Left kidney (tissue), 1 donor: ENCODE measurements at regions not wholly inside any gene's neighbourhood (a gene's known extent, or its start where the extent isn't known, plus 50 kb on each side); places are given as distances from the start of the nearest gene placed in this dataset.

ENCODE experiments used
- DNase-seq: peaks from one replicate; pipeline ENCODE4 v3.0.0-alpha.2; 2013

DNA sequence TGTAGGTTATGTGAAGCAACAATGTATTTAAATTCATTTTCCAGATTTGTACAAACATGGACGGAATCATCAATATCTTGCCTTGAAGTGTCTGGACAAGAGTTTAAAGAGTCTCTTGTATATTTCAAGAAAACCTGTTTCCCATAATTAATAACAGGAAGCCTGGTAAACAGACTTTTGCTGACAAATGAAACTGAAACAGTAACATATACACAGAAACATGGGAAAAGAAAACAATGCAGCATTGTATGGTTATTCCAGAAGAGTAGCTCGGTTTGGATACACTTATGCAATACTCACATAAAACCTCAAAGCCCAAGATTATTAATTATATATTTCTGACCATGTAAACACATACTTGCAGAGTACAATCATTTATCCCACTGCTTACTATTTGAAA lies 265.5 kb downstream of the PTPRC start:
- DNase-seq: no peak

DNA sequence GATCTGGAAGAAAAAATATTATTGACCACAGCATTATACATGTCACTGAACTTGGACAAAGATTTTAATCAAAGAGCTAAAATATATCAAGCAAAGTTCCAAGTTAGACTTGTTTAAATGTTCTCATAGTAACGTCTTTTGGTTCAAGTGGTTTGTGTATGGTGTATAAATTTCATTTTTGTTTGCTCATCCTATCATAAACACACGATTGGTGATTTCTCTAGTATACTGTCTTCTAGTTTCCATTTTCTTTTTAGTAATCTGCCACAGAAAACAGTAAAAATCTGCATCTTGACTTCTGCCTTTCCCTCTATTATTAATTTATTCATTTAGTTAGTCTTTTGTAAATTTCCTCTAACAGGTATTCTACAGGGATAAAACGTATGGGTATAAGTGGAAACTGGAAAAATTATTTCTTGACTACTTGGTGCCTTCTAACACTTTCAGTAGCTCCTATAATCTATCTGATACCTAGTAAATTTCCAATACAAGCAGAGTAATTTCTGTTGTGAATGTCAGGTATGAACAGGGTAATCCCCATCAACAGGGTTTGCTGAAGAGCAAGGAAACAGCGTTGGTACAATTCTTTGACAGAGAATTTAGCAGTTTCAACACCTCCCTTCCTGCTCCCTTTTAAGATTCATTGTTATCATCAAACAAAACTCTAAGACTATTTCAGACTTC lies 268.0 kb downstream of the PTPRC start:
- no peak for DNase-seq

- no peak for DNase-seq
Measured at GRCh38 chr1:198907423-198907746, 268.5 kb downstream of the PTPRC start.

GRCh38 chr1:198908995-198909394 lies 270.2 kb downstream of the PTPRC start:
- no peak for DNase-seq

DNA sequence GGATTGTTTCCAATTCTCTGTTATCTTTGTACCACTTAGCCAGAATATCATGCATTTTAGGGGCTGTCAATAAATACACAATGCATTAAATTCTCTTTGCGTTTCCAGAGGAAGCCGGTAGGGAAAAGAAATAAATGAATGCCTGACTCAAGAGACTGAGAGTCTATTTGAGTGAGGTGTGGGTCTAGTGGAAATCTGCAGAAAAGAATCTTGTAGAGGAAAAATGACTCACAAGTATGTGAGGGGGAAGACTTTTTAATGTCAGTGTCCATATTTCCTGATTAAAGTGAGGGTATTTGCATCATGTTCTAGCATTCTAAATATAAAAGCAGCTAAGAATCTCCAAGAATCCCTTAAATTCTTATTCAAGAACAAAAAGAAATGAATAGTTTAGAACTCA lies 271.1 kb downstream of the PTPRC start:
- no peak for DNase-seq

- no peak for DNase-seq
Measured at GRCh38 chr1:198910816-198911215, 272.0 kb downstream of the PTPRC start.

DNA sequence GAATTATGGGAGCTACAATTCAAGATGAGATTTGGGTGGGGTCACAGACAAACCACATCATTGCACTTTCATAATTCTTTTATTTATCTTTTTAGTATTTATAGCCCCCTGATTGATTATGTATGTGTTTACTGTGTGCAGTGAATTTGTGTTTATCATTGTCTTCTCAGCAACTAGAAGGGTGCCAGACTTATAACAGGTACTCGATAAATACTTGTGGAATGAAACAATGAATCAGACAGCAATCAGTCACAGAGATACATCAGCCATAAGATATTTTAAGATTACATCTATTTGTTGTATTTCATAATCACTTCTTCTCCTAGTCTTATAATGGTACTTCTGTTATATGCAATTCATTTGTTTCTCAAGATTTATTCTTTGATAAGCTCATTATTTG lies 273.2 kb downstream of the PTPRC start:
- DNase-seq: no peak

DNA sequence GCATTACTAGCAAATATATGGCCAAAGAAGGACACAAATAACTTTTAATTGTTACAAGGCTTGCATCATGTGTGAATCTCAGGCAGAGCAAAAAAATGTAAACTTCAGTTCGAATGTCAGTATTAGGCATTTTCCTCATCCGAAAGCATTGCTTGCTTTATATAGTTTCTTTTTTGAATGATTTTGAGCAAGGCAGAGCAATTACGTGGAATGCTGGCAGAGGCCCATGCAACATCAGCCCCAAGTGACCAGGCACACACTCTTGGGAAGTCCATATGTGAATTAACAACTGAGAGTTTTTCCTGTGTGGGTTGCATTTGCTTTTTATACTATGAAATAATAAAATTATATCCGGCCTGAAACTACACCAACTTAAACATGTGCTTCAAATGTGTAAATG lies 274.8 kb downstream of the PTPRC start:
- DNase-seq: no peak

DNA sequence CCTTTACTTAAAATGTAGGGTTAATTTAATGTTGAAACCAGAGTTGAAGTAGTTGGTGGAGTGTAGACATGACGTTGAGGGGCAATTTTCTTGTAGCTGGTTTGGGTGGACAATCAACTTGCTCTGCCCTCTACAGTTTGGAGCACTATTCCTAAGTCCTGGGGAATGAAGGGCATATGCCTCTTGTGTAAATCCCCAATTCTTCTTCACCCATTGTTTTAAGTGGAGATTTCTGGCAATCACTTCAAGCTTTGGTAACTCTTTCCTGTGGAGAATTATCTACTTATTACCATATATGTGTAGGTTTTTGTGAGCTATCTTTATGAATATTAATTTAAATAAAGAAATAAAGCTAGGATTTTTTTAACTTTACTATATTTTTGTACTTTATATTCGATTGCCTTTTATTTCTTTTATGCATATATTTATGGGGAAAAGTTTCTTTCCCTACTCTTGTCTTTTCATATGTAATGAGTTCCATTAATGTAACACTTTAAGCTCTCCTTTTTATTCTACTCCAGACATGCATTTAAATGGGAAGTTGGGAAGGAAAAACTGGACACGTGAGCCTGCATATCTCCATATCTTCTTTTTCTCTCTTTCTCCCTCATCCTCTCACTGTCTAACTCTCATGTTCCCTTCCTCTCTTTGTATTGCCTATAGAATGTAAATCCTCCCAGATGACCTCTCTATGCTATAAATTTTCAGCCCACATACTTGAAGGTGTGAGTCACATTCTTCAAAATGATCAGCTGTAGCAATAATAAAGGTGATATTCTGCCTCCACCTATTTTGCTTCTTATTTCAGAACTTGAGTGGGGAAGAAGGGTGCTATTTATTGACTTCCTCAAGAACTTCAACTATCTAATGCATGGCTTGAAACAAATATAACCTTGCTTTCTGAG lies 276.7 kb downstream of the PTPRC start:
- no peak for DNase-seq

DNA sequence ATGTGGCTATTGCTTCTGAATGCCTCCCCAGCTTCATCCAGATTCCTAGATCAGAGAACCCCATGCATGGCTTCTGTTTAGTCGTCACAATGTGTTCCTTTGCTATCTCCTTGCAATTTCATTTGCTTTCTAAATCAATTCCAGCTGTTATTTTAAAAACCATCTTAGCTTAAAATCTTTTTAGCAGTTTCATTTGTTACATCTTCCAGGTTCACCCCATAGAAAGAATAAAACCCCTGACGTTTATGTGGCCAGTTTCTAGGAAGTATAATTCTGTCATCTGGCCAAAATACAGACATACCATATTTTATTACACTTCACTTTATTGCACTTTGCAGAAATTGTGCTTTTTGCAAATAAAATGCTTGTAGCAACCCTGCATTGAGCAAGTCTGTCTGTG lies 278.4 kb downstream of the PTPRC start:
- DNase-seq: no peak

DNA sequence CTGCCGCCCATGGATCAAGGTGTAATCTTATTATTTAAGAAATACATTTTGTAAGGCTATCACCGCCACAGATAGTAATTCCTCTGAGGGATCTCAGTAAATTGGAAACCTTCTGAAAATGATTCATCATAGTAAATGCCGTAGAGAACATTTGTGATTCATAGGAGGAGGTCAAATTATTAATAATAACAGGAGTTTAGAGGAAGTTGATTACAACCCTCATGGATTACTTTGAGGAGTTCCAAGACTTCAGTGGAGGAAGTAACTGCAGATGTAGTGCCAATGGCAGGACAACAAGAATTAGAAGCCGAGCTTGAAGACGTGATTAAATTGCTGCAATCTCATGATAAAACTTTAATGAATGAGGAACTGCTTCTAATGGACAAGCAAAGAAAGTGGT lies 280.1 kb downstream of the PTPRC start:
- no peak for DNase-seq

DNA sequence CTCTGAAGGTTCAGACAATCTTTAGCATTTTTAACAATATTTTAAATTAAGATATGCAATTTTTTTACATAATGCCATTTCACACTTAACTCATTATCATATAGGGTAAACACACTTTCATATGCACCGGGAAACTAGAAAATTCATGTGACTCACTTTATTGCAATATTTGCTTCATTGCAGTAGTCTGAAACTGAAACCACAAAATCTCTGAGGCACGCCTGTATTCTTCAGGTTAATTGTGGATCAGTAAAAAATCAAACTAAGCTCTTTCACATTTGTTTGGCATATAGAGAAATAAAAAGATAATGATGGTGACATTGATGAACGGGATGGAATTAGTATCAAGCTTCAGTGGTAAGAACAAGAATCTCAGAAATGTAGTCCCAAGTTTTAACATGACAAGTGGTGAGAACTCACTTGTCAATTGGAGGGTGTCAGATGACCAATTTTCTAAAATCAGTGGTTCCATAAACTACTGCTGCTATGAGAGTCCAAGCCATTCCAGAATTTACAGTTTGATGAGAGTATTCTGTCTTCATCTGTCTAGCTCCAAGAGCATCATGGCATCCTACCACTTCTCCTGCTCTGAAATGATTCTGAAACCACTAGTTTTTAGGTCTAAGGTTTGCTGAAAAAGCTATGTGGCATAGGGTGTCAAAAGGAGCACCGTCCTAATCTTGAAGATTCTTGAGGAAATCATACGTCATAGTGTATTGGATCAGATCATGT lies 281.0 kb downstream of the PTPRC start:
- no peak for DNase-seq

DNA sequence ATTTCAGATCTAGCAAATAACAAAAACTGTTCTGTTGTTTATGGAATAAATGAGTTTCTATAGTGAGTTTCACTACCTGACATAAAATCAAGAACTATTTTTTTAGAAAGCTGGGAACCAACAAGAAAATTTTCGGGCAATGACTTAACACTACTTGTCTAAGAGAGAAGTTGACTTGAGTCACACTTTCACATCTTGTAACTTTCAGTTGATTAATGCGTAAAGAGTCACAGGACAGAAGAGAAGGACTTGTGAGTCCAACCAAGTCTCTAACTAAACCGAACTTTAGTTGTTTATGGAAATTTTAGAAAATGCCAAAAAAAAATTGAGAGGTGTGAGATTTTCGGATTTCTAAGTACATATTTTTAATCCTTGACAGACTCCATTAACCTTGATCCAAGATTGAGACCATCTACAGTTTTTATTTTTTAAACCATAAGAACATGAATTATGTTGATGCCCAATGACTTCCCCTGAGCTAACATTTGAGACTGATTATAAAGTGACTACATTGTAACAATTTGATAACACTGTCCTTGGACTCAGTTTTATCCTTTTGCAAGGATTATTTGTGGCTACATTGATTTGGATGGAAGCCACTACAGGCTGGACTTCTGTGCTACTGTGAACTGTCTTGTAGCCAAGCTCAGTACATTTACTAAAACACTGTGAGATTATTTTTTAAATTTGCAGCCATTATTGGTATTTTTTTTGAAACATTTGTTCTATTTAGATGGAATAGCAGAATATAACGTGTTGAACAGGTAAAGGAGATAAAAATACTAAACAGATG lies 284.0 kb downstream of the PTPRC start:
- no peak for DNase-seq

DNA sequence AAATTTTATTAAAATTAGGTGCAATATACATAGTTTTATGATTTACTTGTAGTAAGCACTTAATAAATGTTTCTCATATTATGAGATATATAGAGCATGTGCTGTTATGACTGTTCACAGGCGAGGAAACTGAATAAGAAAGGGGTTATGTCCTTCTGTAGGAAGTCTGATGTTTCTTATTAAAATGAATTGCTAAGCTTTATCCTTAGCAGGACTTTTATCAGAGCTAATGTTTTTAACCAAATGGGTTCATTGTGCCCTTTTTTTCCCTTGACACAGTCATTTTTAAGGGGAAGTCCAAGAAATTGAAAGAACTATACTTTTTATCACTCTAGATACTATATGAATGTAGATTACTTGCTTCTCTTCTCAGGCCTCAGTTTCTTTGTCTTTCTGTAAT lies 285.2 kb downstream of the PTPRC start:
- no peak for DNase-seq

DNA sequence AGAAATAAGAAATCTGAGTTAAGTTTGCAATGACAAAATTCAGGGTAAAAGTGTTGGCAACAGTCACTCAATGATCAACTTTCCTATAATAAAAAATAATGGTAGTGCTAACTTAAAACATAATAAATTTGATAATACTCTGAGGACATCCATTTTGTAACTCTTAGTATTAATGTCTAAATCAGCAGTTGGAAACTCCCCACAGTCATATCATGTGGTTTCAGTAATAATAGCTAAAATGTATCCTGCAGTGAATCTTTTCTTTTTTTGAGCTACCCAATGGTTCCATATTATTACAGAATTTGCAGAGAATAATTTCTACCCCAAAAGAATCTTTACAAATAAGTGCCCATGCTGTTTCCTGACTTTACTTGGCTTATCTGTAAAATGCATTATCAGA lies 286.7 kb downstream of the PTPRC start:
- no peak for DNase-seq

DNA sequence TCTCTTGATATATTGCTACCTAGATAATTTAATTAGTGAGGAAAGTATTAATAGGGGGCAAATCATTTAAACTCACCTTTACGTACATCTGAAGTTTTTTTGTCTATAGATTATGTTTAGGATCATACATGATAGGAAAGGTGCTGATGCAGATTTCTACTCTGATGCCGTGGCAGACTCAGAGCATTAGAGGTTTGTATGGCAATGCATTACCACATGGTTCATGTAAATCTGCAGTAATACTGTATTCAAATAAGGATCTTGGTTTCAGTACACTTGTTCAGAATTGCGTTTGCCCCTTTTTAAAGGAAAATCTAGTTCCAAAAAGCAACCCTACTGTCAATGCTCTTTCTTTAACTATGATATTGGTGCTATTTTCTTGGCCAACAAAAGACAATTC lies 288.3 kb downstream of the PTPRC start:
- no peak for DNase-seq

DNA sequence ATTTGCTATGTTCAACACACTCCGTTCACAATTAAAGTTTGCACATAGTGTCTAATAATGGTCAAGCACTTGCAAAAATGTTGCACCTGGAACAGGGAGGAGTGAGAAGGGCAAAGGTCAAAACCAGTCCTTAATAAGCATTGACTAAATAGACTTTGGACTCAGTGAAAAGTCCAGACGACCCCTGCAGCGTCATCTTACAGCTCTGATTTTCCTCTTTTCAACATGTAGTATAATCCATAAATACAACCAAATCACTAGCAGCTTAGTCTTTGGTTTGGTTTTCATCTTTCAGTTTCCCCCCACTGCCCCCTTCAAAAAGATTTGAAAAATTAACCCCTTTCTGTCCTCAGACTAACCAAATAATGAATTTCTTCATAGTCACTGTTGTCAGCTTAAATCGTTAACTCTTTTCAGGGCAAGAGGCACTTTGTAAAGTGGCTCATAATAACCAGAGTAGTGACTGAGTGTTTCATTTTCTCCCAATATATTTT lies 290.3 kb downstream of the PTPRC start:
- no peak for DNase-seq

DNA sequence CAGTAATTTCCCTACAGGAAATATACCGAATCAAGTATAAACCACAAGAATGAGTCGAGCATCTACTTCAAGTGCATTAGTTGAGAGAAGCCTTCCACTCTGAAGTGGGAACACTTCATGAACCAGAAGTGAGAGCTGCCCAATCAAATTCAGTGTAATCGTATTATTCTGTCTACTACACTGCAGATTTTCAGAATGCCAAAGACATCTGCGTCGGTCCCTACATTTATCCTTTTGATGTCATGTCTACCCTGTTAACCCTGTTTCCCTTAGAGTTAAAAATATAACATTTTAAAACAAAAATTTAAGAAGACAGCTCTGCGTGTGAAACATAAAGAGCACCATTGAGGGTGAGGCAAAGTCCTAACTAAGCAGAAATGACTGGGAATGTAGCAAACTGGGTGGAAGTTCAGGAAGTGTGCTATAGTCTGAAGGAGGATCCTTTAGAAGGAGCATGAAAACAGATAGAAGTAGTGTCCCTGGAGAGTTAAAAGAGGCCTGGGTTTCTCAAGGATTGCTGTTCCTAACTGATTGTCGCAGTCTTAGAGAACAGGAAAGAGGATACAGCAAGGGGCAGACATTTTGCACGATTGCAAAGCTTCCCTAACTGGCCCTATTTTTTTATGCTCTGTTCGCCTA lies 291.2 kb downstream of the PTPRC start:
- no peak for DNase-seq

DNA sequence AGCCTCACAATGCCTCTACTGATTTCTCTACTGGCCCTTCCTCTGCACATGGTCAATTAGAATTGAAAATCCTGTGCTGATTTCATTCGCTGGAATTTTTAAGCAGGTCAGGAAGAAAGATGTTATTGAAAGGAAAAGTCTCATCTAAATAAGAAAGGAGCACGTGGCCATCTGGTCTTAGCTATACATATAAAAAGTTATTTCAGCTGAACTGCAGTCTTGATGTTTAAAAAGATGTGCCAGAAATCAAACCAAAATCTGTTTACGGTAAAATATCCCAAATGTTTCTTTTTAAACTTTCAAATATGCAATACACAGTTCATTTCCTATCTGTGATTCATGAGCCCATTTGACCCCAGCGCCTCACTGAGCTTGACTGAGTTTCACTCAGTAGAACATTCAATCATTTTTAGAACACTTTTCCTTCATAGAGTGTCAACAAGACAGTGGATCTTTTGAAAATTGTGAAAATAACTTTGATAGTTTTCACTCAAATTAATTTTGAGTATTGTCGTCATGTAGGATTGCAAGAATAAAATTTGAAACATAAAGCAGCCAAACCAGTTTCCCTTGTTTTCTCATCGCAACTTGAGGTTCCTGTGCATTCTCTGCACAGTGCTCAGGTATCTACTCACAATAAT lies 293.6 kb downstream of the PTPRC start:
- no peak for DNase-seq

GRCh38 chr1:198933515-198934222 lies 294.8 kb downstream of the PTPRC start:
- no peak for DNase-seq
